Stromal cell of bone marrow (primary cell): ENCODE measurements at regions not wholly inside any gene's neighbourhood (a gene's known extent, or its start where the extent isn't known, plus 50 kb on each side); places are given as distances from the start of the nearest gene placed in this dataset.

ENCODE experiments used
- DNase-seq: peaks from one replicate; pipeline ENCODE4 v3.0.0-alpha.2; 2012; ENCODE audit warnings: low read depth

- no peak for DNase-seq
These were observed 298.6 kb upstream of the AKR1E2 start for GRCh38 chr10:4527281-4527970.

GRCh38 chr10:4526311-4526731, 299.7 kb upstream of the AKR1E2 start:
- no peak for DNase-seq

- no peak for DNase-seq
These were observed 300.9 kb upstream of the AKR1E2 start for GRCh38 chr10:4525103-4525502.

GRCh38 chr10:4522296-4523000, 303.6 kb upstream of the AKR1E2 start:
- no peak for DNase-seq

GRCh38 chr10:4519658-4520402, 306.2 kb upstream of the AKR1E2 start:
- peak; percentile 76 for DNase-seq

- DNase-seq: no peak
These were observed 308.3 kb upstream of the AKR1E2 start for GRCh38 chr10:4517746-4518145.

- no peak for DNase-seq
These were observed 310.3 kb upstream of the AKR1E2 start for GRCh38 chr10:4515721-4516120.

GRCh38 chr10:4514445-4515108, 311.4 kb upstream of the AKR1E2 start:
- no peak for DNase-seq

GRCh38 chr10:4512671-4513240, 313.3 kb upstream of the AKR1E2 start:
- DNase-seq: peak; percentile 54

GRCh38 chr10:4512196-4512595, 313.8 kb upstream of the AKR1E2 start:
- no peak for DNase-seq

GRCh38 chr10:4511509-4511908, 314.5 kb upstream of the AKR1E2 start:
- no peak for DNase-seq

GRCh38 chr10:4509405-4509804, 316.6 kb upstream of the AKR1E2 start:
- no peak for DNase-seq

- DNase-seq: no peak
These were observed 319.9 kb upstream of the AKR1E2 start for GRCh38 chr10:4506095-4506494.

- DNase-seq: no peak
These were observed 321.5 kb upstream of the AKR1E2 start for GRCh38 chr10:4504550-4504949.

GRCh38 chr10:4503076-4503475, 322.9 kb upstream of the AKR1E2 start:
- DNase-seq: no peak

- no peak for DNase-seq
These were observed 324.7 kb upstream of the AKR1E2 start for GRCh38 chr10:4501306-4501705.

GRCh38 chr10:4498711-4499251, 327.2 kb upstream of the AKR1E2 start:
- DNase-seq: peak; percentile 85

GRCh38 chr10:4494551-4494950, 331.5 kb upstream of the AKR1E2 start:
- no peak for DNase-seq

GRCh38 chr10:4492202-4492601, 333.8 kb upstream of the AKR1E2 start:
- no peak for DNase-seq

GRCh38 chr10:4488904-4489303, 337.1 kb upstream of the AKR1E2 start:
- no peak for DNase-seq

GRCh38 chr10:4485636-4486035, 340.4 kb upstream of the AKR1E2 start:
- no peak for DNase-seq

GRCh38 chr10:4483811-4484210, 342.2 kb upstream of the AKR1E2 start:
- DNase-seq: no peak
